WTC11 (cell line): ENCODE measurements at regions not wholly inside any gene's neighbourhood (a gene's known extent, or its start where the extent isn't known, plus 50 kb on each side); places are given as distances from the start of the nearest gene placed in this dataset.

ENCODE experiments used
- ATAC-seq: fragments of 200-7000 bp; cut with Tn5 transposase; 2 replicates; pipeline ENCODE4 v1.10.0; 2021; ENCODE audit warnings: mild to moderate bottlenecking, moderate library complexity
- CTCF ChIA-PET: fragments of 300-600 bp; sonication (Branson Sonifier 250); formaldehyde crosslinking; loops from one replicate; lab custom pipeline; 2021; ENCODE audit warnings: antibody characterized with exemption; lab: Charles Lee
- POLR2A ChIA-PET: fragments of 350-600 bp; sonication (Branson Sonifier 250); formaldehyde crosslinking; loops from one replicate; lab custom pipeline; 2021; ENCODE audit warnings: antibody characterized with exemption; lab: Charles Lee
- DNase-seq: peaks from one replicate; pipeline ENCODE4 v3.0.0; 2021; ENCODE audit warnings: low spot score
- H3K27ac Mint-ChIP-seq: 2 replicates; pipeline ENCODE4 v1.8.0; 2021; ENCODE audit warnings: mixed read lengths
- H3K27me3 Mint-ChIP-seq: 2 replicates; pipeline ENCODE4 v1.8.0; 2021; ENCODE audit warnings: low read depth, mild to moderate bottlenecking, moderate library complexity, mixed read lengths
- H3K36me3 Mint-ChIP-seq: 2 replicates; pipeline ENCODE4 v1.8.0; 2021; ENCODE audit warnings: mixed read lengths
- H3K4me1 Mint-ChIP-seq: 2 replicates; pipeline ENCODE4 v1.8.0; 2022; ENCODE audit warnings: mixed read lengths
- H3K4me3 Mint-ChIP-seq: 2 replicates; pipeline ENCODE4 v1.8.0; 2021; ENCODE audit warnings: mild to moderate bottlenecking, moderate library complexity, mixed read lengths
- H3K9me3 Mint-ChIP-seq: 2 replicates; pipeline ENCODE4 v1.8.0; 2021; ENCODE audit warnings: mixed read lengths
- ARID4B ChIP-seq: sonication (generic); formaldehyde crosslinking; IDR thresholded peaks from 2 replicates; pipeline ENCODE4 v1.8.0; 2023; ENCODE audit warnings: missing genetic modification reagents, mild to moderate bottlenecking, borderline replicate concordance
- ATF1 ChIP-seq: sonication (generic); formaldehyde crosslinking; IDR thresholded peaks from 2 replicates; pipeline ENCODE4 v1.8.1; 2023; ENCODE audit warnings: mild to moderate bottlenecking, moderate library complexity, missing genetic modification reagents
- CREM ChIP-seq: sonication (generic); formaldehyde crosslinking; IDR thresholded peaks from 2 replicates; pipeline ENCODE4 v1.8.1; 2022; ENCODE audit warnings: mild to moderate bottlenecking, missing genetic modification reagents, moderate library complexity
- ELF4 ChIP-seq: sonication (generic); formaldehyde crosslinking; IDR thresholded peaks from 2 replicates; pipeline ENCODE4 v1.8.1; 2022; ENCODE audit warnings: low read depth, mild to moderate bottlenecking, moderate library complexity, missing genetic modification reagents
- ETV6 ChIP-seq: sonication (generic); formaldehyde crosslinking; IDR thresholded peaks from 2 replicates; pipeline ENCODE4 v1.8.1; 2022; ENCODE audit warnings: mild to moderate bottlenecking, missing genetic modification reagents
- GABPB1 ChIP-seq: sonication (generic); formaldehyde crosslinking; IDR thresholded peaks from 2 replicates; pipeline ENCODE4 v1.8.1; 2023; ENCODE audit warnings: mild to moderate bottlenecking, missing genetic modification reagents
- HMGA2 ChIP-seq: fragments of 250-450 bp; sonication (Bioruptor Pico); IDR thresholded peaks from 2 replicates; pipeline ENCODE4 v1.4.0; 2021; ENCODE audit warnings: mild to moderate bottlenecking, moderate library complexity
- SMAD3 ChIP-seq: sonication (generic); formaldehyde crosslinking; IDR thresholded peaks from 2 replicates; pipeline ENCODE4 v1.8.0; 2022; ENCODE audit warnings: missing genetic modification reagents, mild to moderate bottlenecking, borderline replicate concordance
- TCF7 ChIP-seq: sonication (generic); formaldehyde crosslinking; IDR thresholded peaks from 2 replicates; pipeline ENCODE4 v1.8.0; 2022; ENCODE audit warnings: mild to moderate bottlenecking, low read depth, missing genetic modification reagents, moderate library complexity
- ZNF138 ChIP-seq: sonication (generic); formaldehyde crosslinking; conservative IDR thresholded peaks from 2 replicates; pipeline ENCODE4 v1.8.1; 2022; ENCODE audit warnings: mild to moderate bottlenecking, moderate library complexity, missing genetic modification reagents
- ZNF671 ChIP-seq: fragments of 250-450 bp; sonication (Bioruptor Pico); IDR thresholded peaks from 2 replicates; pipeline ENCODE4 v1.8.0; 2021; ENCODE audit warnings: mild to moderate bottlenecking
- TF ChIP-seq, protein P1 (sequence below): sonication (generic); formaldehyde crosslinking; IDR thresholded peaks from 2 replicates; pipeline ENCODE4 v1.8.0; 2022; ENCODE audit warnings: mild to moderate bottlenecking, missing genetic modification reagents
- TF ChIP-seq, protein P2 (sequence below): sonication (generic); formaldehyde crosslinking; IDR thresholded peaks from 2 replicates; pipeline ENCODE4 v1.8.1; 2022; ENCODE audit warnings: missing genetic modification reagents, borderline replicate concordance
- TF ChIP-seq, protein P3 (sequence below): sonication (generic); formaldehyde crosslinking; IDR thresholded peaks from 2 replicates; pipeline ENCODE4 v1.8.1; 2023; ENCODE audit warnings: mild to moderate bottlenecking, missing genetic modification reagents
- TF ChIP-seq, protein P4 (sequence below): fragments of 250-450 bp; sonication (Bioruptor Pico); IDR thresholded peaks from 2 replicates; pipeline ENCODE4 v1.9.0; 2021; ENCODE audit warnings: mild to moderate bottlenecking, borderline replicate concordance
- TF ChIP-seq, protein P5 (sequence below): fragments of 250-450 bp; sonication (Bioruptor Pico); IDR thresholded peaks from 2 replicates; pipeline ENCODE4 v1.9.0; 2021; ENCODE audit warnings: mild to moderate bottlenecking

- ATAC-seq, result no peak
- POLR2A ChIA-PET, result no interaction called here
- Mint-ChIP-seq H3K4me3 (no peak overlapping the region), H3K4me1 (no peaks in the 10 kb centered on the region), H3K36me3 (no peaks in the 10 kb centered on the region), H3K27ac (no peak overlapping the region), H3K27me3 (no peaks in the 10 kb centered on the region), H3K9me3 (no peaks in the 10 kb centered on the region)
- DNase-seq, result no peak
- TF ChIP-seq, protein P1, sequence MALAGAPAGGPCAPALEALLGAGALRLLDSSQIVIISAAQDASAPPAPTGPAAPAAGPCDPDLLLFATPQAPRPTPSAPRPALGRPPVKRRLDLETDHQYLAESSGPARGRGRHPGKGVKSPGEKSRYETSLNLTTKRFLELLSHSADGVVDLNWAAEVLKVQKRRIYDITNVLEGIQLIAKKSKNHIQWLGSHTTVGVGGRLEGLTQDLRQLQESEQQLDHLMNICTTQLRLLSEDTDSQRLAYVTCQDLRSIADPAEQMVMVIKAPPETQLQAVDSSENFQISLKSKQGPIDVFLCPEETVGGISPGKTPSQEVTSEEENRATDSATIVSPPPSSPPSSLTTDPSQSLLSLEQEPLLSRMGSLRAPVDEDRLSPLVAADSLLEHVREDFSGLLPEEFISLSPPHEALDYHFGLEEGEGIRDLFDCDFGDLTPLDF, result no peak
- no peak for TF ChIP-seq ZNF138 (CRISPR knock-in tag)
- no peak for TF ChIP-seq TCF7 (CRISPR knock-in tag)
- TF ChIP-seq, protein P2, sequence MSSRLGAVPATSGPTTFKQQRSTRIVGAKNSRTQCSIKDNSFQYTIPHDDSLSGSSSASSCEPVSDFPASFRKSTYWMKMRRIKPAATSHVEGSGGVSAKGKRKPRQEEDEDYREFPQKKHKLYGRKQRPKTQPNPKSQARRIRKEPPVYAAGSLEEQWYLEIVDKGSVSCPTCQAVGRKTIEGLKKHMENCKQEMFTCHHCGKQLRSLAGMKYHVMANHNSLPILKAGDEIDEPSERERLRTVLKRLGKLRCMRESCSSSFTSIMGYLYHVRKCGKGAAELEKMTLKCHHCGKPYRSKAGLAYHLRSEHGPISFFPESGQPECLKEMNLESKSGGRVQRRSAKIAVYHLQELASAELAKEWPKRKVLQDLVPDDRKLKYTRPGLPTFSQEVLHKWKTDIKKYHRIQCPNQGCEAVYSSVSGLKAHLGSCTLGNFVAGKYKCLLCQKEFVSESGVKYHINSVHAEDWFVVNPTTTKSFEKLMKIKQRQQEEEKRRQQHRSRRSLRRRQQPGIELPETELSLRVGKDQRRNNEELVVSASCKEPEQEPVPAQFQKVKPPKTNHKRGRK (CRISPR knock-in tag), result no peak
- TF ChIP-seq ELF4 (CRISPR knock-in tag), result no peak
- no peak for TF ChIP-seq ZNF671 (CRISPR knock-in tag)
- TF ChIP-seq CREM (CRISPR knock-in tag), result no peak
- TF ChIP-seq ETV6, result no peak
- CTCF ChIA-PET, result interaction anchor here (1.2 to 1.3 kb wide), 2 partner anchors 53 to 116 kb away, joined by 3 read pairs; no protein-coding TSS in a partner anchor
Measured at GRCh38 chr3:124404621-124405020, 325.6 kb upstream of the UMPS start.

DNA sequence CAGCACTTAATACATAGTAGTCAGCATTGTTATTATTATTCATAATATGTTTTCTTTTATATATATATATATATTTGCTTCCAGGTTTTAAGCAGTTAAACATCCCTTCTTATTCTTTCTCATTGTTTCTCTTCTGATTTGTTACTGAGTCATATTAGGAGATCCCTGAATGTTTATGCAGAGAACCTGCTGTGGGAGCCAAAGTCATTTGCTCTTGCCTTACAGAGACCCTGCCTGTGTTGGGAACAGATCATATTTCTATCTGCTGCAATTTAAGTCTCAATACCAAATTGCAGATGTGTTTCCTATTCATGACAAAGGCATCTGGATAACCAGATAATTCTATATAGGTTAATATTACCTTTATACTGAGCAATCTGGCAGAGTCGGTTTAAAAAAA is 323.0 kb upstream of the UMPS start:
- Mint-ChIP-seq H3K4me1 (peaks cover 3% of the 10 kb centered on the region; the same call in 1 of the 2 replicates), H3K4me3 (no peak overlapping the region), H3K27me3 (no peaks in the 10 kb centered on the region), H3K27ac (no peak overlapping the region), H3K9me3 (no peaks in the 10 kb centered on the region), H3K36me3 (no peaks in the 10 kb centered on the region)
- ChIA-PET CTCF (no interaction called here), POLR2A (no interaction called here)
- ATAC-seq (no peak), DNase-seq (no peak)
- TF ChIP-seq TCF7 (CRISPR knock-in tag) (no peak), ELF4 (CRISPR knock-in tag) (no peak), ARID4B (no peak), ATF1 (CRISPR knock-in tag) (no peak), HMGA2 (CRISPR knock-in tag) (no peak), GABPB1 (no peak), SMAD3 (no peak)
- TF ChIP-seq, protein P3, sequence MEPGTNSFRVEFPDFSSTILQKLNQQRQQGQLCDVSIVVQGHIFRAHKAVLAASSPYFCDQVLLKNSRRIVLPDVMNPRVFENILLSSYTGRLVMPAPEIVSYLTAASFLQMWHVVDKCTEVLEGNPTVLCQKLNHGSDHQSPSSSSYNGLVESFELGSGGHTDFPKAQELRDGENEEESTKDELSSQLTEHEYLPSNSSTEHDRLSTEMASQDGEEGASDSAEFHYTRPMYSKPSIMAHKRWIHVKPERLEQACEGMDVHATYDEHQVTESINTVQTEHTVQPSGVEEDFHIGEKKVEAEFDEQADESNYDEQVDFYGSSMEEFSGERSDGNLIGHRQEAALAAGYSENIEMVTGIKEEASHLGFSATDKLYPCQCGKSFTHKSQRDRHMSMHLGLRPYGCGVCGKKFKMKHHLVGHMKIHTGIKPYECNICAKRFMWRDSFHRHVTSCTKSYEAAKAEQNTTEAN, result no peak
- TF ChIP-seq, protein P4, sequence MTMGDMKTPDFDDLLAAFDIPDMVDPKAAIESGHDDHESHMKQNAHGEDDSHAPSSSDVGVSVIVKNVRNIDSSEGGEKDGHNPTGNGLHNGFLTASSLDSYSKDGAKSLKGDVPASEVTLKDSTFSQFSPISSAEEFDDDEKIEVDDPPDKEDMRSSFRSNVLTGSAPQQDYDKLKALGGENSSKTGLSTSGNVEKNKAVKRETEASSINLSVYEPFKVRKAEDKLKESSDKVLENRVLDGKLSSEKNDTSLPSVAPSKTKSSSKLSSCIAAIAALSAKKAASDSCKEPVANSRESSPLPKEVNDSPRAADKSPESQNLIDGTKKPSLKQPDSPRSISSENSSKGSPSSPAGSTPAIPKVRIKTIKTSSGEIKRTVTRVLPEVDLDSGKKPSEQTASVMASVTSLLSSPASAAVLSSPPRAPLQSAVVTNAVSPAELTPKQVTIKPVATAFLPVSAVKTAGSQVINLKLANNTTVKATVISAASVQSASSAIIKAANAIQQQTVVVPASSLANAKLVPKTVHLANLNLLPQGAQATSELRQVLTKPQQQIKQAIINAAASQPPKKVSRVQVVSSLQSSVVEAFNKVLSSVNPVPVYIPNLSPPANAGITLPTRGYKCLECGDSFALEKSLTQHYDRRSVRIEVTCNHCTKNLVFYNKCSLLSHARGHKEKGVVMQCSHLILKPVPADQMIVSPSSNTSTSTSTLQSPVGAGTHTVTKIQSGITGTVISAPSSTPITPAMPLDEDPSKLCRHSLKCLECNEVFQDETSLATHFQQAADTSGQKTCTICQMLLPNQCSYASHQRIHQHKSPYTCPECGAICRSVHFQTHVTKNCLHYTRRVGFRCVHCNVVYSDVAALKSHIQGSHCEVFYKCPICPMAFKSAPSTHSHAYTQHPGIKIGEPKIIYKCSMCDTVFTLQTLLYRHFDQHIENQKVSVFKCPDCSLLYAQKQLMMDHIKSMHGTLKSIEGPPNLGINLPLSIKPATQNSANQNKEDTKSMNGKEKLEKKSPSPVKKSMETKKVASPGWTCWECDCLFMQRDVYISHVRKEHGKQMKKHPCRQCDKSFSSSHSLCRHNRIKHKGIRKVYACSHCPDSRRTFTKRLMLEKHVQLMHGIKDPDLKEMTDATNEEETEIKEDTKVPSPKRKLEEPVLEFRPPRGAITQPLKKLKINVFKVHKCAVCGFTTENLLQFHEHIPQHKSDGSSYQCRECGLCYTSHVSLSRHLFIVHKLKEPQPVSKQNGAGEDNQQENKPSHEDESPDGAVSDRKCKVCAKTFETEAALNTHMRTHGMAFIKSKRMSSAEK (CRISPR knock-in tag), result no peak
- TF ChIP-seq, protein P5, sequence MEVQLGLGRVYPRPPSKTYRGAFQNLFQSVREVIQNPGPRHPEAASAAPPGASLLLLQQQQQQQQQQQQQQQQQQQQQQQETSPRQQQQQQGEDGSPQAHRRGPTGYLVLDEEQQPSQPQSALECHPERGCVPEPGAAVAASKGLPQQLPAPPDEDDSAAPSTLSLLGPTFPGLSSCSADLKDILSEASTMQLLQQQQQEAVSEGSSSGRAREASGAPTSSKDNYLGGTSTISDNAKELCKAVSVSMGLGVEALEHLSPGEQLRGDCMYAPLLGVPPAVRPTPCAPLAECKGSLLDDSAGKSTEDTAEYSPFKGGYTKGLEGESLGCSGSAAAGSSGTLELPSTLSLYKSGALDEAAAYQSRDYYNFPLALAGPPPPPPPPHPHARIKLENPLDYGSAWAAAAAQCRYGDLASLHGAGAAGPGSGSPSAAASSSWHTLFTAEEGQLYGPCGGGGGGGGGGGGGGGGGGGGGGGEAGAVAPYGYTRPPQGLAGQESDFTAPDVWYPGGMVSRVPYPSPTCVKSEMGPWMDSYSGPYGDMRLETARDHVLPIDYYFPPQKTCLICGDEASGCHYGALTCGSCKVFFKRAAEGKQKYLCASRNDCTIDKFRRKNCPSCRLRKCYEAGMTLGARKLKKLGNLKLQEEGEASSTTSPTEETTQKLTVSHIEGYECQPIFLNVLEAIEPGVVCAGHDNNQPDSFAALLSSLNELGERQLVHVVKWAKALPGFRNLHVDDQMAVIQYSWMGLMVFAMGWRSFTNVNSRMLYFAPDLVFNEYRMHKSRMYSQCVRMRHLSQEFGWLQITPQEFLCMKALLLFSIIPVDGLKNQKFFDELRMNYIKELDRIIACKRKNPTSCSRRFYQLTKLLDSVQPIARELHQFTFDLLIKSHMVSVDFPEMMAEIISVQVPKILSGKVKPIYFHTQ, result no peak
- TF ChIP-seq, all 79 proteins: peak for 0
